ENCODE measurements at regions not wholly inside any gene's neighbourhood (a gene's known extent, or its start where the extent isn't known, plus 50 kb on each side); places are given as distances from the start of the nearest gene placed in this dataset.
"Not testable (repeated sequence)": the region's sequence is repeated elsewhere in the genome, so short reads cannot be mapped to it uniquely, and the experiment has no call there.

- not testable (repeated sequence) for DNase-seq (ENCODE audit: low read depth in 2 of 2)
These were observed 77.2 kb downstream of the DLL1 start for GRCh38 chr6:170213637-170214018.

- no peak for DNase-seq (ENCODE audit: low read depth in 2 of 2)
These were observed 77.8 kb downstream of the DLL1 start for GRCh38 chr6:170212956-170213636.

GRCh38 chr6:170212051-170212756 is 78.7 kb downstream of the DLL1 start:
- no peak for DNase-seq (ENCODE audit: low read depth in 2 of 2)

- DNase-seq (ENCODE audit: low read depth in 2 of 2) = no peak
These were observed 79.4 kb downstream of the DLL1 start for GRCh38 chr6:170211404-170212025.

GRCh38 chr6:170210651-170211403 is 80.1 kb downstream of the DLL1 start:
- DNase-seq (ENCODE audit: low read depth in 2 of 2) = no peak

- no peak for DNase-seq (ENCODE audit: low read depth in 2 of 2)
These were observed 80.9 kb downstream of the DLL1 start for GRCh38 chr6:170210026-170210390.

GRCh38 chr6:170209354-170210025 is 81.4 kb downstream of the DLL1 start:
- DNase-seq (ENCODE audit: low read depth in 2 of 2) = no peak

GRCh38 chr6:170208651-170209353 is 82.1 kb downstream of the DLL1 start:
- DNase-seq (ENCODE audit: low read depth in 2 of 2) = no peak

GRCh38 chr6:170208182-170208601 is 82.7 kb downstream of the DLL1 start:
- no peak for DNase-seq (ENCODE audit: low read depth in 2 of 2)

GRCh38 chr6:170207586-170208181 is 83.2 kb downstream of the DLL1 start:
- DNase-seq (ENCODE audit: low read depth in 2 of 2) = no peak

GRCh38 chr6:170206851-170207431 is 83.9 kb downstream of the DLL1 start:
- no peak for DNase-seq (ENCODE audit: low read depth in 2 of 2)

GRCh38 chr6:170206317-170206621 is 84.6 kb downstream of the DLL1 start:
- DNase-seq (ENCODE audit: low read depth in 2 of 2) = no peak

GRCh38 chr6:170205534-170206316 is 85.2 kb downstream of the DLL1 start:
- DNase-seq (ENCODE audit: low read depth in 2 of 2) = no peak

GRCh38 chr6:170205126-170205525 is 85.8 kb downstream of the DLL1 start:
- no peak for DNase-seq (ENCODE audit: low read depth in 2 of 2)

GRCh38 chr6:170203212-170203611 is 87.7 kb downstream of the DLL1 start:
- no peak for DNase-seq (ENCODE audit: low read depth in 2 of 2)

GRCh38 chr6:170202416-170203135 is 88.3 kb downstream of the DLL1 start:
- no peak for DNase-seq (ENCODE audit: low read depth in 2 of 2)

GRCh38 chr6:170201361-170201760 is 89.5 kb downstream of the DLL1 start:
- no peak for DNase-seq (ENCODE audit: low read depth in 2 of 2)

GRCh38 chr6:170200458-170200891 is 90.4 kb downstream of the DLL1 start:
- DNase-seq (ENCODE audit: low read depth in 2 of 2) = no peak

- no peak for DNase-seq (ENCODE audit: low read depth in 2 of 2)
These were observed 91.2 kb downstream of the DLL1 start for GRCh38 chr6:170199716-170200115.

All from stimulated activated CD8-positive, alpha-beta memory T cell treated with anti-CD3 and anti-CD28 coated beads, Interleukin-2, amount 100 ng/mL, for 48 hours (primary cell).